H9 (cell line): ENCODE measurements at regions not wholly inside any gene's neighbourhood (a gene's known extent, or its start where the extent isn't known, plus 50 kb on each side); places are given as distances from the start of the nearest gene placed in this dataset.

Source experiments
- DNase-seq: peaks from one replicate; pipeline ENCODE4 v3.0.0-alpha.2; 2017
- H2AFZ ChIP-seq: one replicate; pipeline ENCODE4 v1.6.1; 2013; ENCODE audit warnings: mild to moderate bottlenecking, low read length, control low read depth, moderate library complexity
- H2AK5ac ChIP-seq: 2 replicates; pipeline ENCODE4 v1.6.1; 2013; ENCODE audit warnings: low read length, control low read depth, mixed read lengths; ENCODE audit not compliant: insufficient read length
- H2BK120ac ChIP-seq: one replicate; pipeline ENCODE4 v1.6.1; 2013; ENCODE audit warnings: low read depth, mild to moderate bottlenecking, low read length, control low read depth, inconsistent platforms; ENCODE audit not compliant: poor library complexity, severe bottlenecking
- H2BK12ac ChIP-seq: 2 replicates; pipeline ENCODE4 v1.6.1; 2013; ENCODE audit warnings: low read length, control low read depth, mixed read lengths, low read depth; ENCODE audit not compliant: insufficient read length
- H2BK15ac ChIP-seq: 2 replicates; pipeline ENCODE4 v1.6.1; 2013; ENCODE audit warnings: low read depth, low read length, control low read depth
- H2BK20ac ChIP-seq: one replicate; pipeline ENCODE4 v1.6.1; 2013; ENCODE audit warnings: low read depth, mild to moderate bottlenecking, low read length, control low read depth, inconsistent platforms; ENCODE audit not compliant: poor library complexity, severe bottlenecking
- H2BK5ac ChIP-seq: 2 replicates; pipeline ENCODE4 v1.6.1; 2013; ENCODE audit warnings: low read length, control low read depth, mixed read lengths; ENCODE audit not compliant: insufficient read length
- H3K14ac ChIP-seq: 2 replicates; pipeline ENCODE4 v1.6.1; 2013; ENCODE audit warnings: low read length, control low read depth; ENCODE audit not compliant: insufficient read depth
- H3K18ac ChIP-seq: 2 replicates; pipeline ENCODE4 v1.6.1; 2013; ENCODE audit warnings: low read depth, mild to moderate bottlenecking, mixed read lengths, low read length, control low read depth; ENCODE audit not compliant: insufficient read length
- H3K23ac ChIP-seq: 2 replicates; pipeline ENCODE4 v1.6.1; 2013; ENCODE audit warnings: low read length, control low read depth, mixed read lengths, low read depth; ENCODE audit not compliant: insufficient read length
- H3K23me2 ChIP-seq: 2 replicates; pipeline ENCODE4 v1.6.1; 2013; ENCODE audit warnings: low read depth, mild to moderate bottlenecking, mixed read lengths, low read length, control low read depth; ENCODE audit not compliant: insufficient read length, poor library complexity, severe bottlenecking
- H3K27ac ChIP-seq: 2 replicates; pipeline ENCODE4 v1.5.1; 2013; ENCODE audit warnings: low read length, control low read depth, mixed read lengths, low read depth; ENCODE audit not compliant: insufficient read length
- H3K27me3 ChIP-seq: 2 replicates; pipeline ENCODE4 v1.6.1; 2013; ENCODE audit warnings: low read length, control low read depth, inconsistent platforms; ENCODE audit not compliant: insufficient read depth
- H3K4ac ChIP-seq: 2 replicates; pipeline ENCODE4 v1.6.1; 2013; ENCODE audit warnings: low read depth, mild to moderate bottlenecking, control low read depth, inconsistent platforms, low read length, moderate library complexity
- H3K4me1 ChIP-seq: 2 replicates; pipeline ENCODE4 v1.6.1; 2013; ENCODE audit warnings: low read length, control low read depth, inconsistent platforms; ENCODE audit not compliant: insufficient read depth
- H3K4me2 ChIP-seq: 2 replicates; pipeline ENCODE4 v1.6.1; 2013; ENCODE audit warnings: low read length, control low read depth, mixed read lengths; ENCODE audit not compliant: insufficient read length, insufficient read depth
- H3K56ac ChIP-seq: 2 replicates; pipeline ENCODE4 v1.6.1; 2013; ENCODE audit warnings: low read depth, mild to moderate bottlenecking, mixed read lengths, low read length, control low read depth; ENCODE audit not compliant: insufficient read length
- H3K79me1 ChIP-seq: 2 replicates; pipeline ENCODE4 v1.6.1; 2013; ENCODE audit warnings: low read depth, mild to moderate bottlenecking, moderate library complexity, low read length, control low read depth, inconsistent platforms; ENCODE audit not compliant: insufficient read depth, poor library complexity, severe bottlenecking
- H3K79me2 ChIP-seq: 2 replicates; pipeline ENCODE4 v1.6.1; 2013; ENCODE audit warnings: low read length, control low read depth, inconsistent platforms; ENCODE audit not compliant: insufficient read depth
- H3K9ac ChIP-seq: 2 replicates; pipeline ENCODE4 v1.6.1; 2013; ENCODE audit warnings: low read length, control low read depth, mixed read lengths; ENCODE audit not compliant: insufficient read length; ENCODE audit errors: extremely low read depth
- H3K9me3 ChIP-seq: one replicate; pipeline ENCODE4 v1.6.1; 2013; ENCODE audit warnings: low read depth, low read length, inconsistent platforms; ENCODE audit not compliant: control insufficient read depth
- H3T11ph ChIP-seq: one replicate; pipeline ENCODE4 v1.6.1; 2013; ENCODE audit warnings: mild to moderate bottlenecking, low read length, control low read depth, inconsistent platforms
- H4K20me1 ChIP-seq: one replicate; pipeline ENCODE4 v1.6.1; 2013; ENCODE audit not compliant: control insufficient read depth, insufficient read length, insufficient read depth
- H4K5ac ChIP-seq: 2 replicates; pipeline ENCODE4 v1.6.1; 2013; ENCODE audit warnings: low read depth, mild to moderate bottlenecking, mixed read lengths, low read length, control low read depth; ENCODE audit not compliant: insufficient read length
- H4K8ac ChIP-seq: replicated peaks from 2 replicates; pipeline ENCODE4 v1.6.1; 2013; ENCODE audit warnings: low read length, control low read depth, mixed read lengths, low read depth; ENCODE audit not compliant: insufficient read length
- H4K91ac ChIP-seq: 2 replicates; pipeline ENCODE4 v1.6.1; 2013; ENCODE audit warnings: low read depth, mild to moderate bottlenecking, moderate library complexity, mixed read lengths, low read length, control low read depth; ENCODE audit not compliant: insufficient read length
- H3K27ac Mint-ChIP-seq, 3 experiments: 2 replicates in 2 of 3; 3 replicates in 1 of 3; pipeline ENCODE4 v1.8.0; 2020 to 2021; ENCODE audit warnings: mixed read lengths in 3 of 3, mild to moderate bottlenecking in 1 of 3, moderate library complexity in 1 of 3
- H3K27me3 Mint-ChIP-seq: 2 replicates; pipeline ENCODE4 v1.8.0; 2021; ENCODE audit warnings: low read depth, mild to moderate bottlenecking, moderate library complexity, mixed read lengths
- H3K36me3 Mint-ChIP-seq, 3 experiments: 2 replicates in 2 of 3; 3 replicates in 1 of 3; pipeline ENCODE4 v1.8.0; 2020 to 2021; ENCODE audit warnings: low read depth in 3 of 3, mixed read lengths in 3 of 3; ENCODE audit not compliant: insufficient read depth in 1 of 3
- H3K4me1 Mint-ChIP-seq, 2 experiments: 2 replicates each; pipeline ENCODE4 v1.8.0; 2020; ENCODE audit warnings: mixed read lengths in 2 of 2
- H3K4me3 Mint-ChIP-seq, 2 experiments: 2 replicates in 1 of 2; 3 replicates in 1 of 2; pipeline ENCODE4 v1.8.0; 2020 to 2021; ENCODE audit warnings: mild to moderate bottlenecking in 2 of 2, mixed read lengths in 2 of 2, moderate library complexity in 1 of 2
- H3K9me3 Mint-ChIP-seq, 2 experiments: 2 replicates in 1 of 2; 3 replicates in 1 of 2; pipeline ENCODE4 v1.8.0; 2020; ENCODE audit warnings: mild to moderate bottlenecking in 2 of 2, mixed read lengths in 2 of 2, moderate library complexity in 1 of 2
- WGBS: extraction: QIAGEN DNeasy Blood & Tissue Kit; methylation state at CpG from one replicate; pipeline ENCODE4 v1.1.7; 2013; ENCODE audit warnings: missing lambda C conversion rate, low lambda C conversion rate, mixed read lengths; ENCODE audit not compliant: insufficient read length; ENCODE audit errors: extremely low coverage; 5-methylcytosine and 5-hydroxymethylcytosine counted together
- TF ChIP-seq, protein P1 (sequence below): fragments of 200-600 bp; sonication (generic); conservative IDR thresholded peaks from 3 replicates; pipeline ENCODE4 v1.8.0; 2021; ENCODE audit warnings: antibody characterized with exemption, mild to moderate bottlenecking

DNA sequence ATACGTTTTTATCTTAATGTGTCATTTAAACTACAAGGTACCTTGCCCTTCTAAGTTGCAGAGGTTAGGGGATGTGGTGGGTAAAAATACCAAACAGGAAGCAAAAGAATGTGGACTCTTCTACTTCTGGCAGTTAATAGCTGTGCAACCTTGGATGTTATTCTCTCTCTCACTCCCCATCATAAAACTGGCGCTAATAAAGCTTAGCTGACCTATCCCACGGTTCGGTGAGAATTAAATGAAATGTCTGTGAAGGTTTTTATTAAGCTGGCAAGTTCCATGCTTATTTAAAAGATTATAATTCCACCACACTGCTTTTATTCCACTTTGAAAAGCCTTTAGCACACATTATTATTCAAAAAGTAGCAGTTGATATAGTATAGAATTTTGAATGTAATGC, 127.8 kb upstream of the SLC22A23 start:
- Histone ChIP-seq H3K27ac (no peak overlapping the region), H3K9ac (no peak overlapping the region), H3K14ac (no peak overlapping the region), H3K23ac (no peak overlapping the region), H2AK5ac (no peak overlapping the region), H3K18ac (no peak overlapping the region), H4K91ac (no peak overlapping the region), H3K4me1 (no peaks in the 10 kb centered on the region), H3K79me2 (no peaks in the 10 kb centered on the region), H2BK15ac (no peak overlapping the region), H3K9me3 (no peaks in the 10 kb centered on the region), H2BK12ac (no peak overlapping the region), H3T11ph (no peak overlapping the region), H2BK120ac (no peak overlapping the region), H3K56ac (no peak overlapping the region), H3K4ac (no peak overlapping the region), H4K5ac (no peak overlapping the region), H2BK5ac (no peak overlapping the region), H4K8ac (no peak overlapping the region), H2AFZ (no peak overlapping the region), H2BK20ac (no peak overlapping the region), H3K4me2 (no peak overlapping the region), H3K79me1 (no peaks in the 10 kb centered on the region), H3K27me3 (no peaks in the 10 kb centered on the region), H3K23me2 (no peaks in the 10 kb centered on the region), H4K20me1 (no peaks in the 10 kb centered on the region)
- TF ChIP-seq, protein P1, sequence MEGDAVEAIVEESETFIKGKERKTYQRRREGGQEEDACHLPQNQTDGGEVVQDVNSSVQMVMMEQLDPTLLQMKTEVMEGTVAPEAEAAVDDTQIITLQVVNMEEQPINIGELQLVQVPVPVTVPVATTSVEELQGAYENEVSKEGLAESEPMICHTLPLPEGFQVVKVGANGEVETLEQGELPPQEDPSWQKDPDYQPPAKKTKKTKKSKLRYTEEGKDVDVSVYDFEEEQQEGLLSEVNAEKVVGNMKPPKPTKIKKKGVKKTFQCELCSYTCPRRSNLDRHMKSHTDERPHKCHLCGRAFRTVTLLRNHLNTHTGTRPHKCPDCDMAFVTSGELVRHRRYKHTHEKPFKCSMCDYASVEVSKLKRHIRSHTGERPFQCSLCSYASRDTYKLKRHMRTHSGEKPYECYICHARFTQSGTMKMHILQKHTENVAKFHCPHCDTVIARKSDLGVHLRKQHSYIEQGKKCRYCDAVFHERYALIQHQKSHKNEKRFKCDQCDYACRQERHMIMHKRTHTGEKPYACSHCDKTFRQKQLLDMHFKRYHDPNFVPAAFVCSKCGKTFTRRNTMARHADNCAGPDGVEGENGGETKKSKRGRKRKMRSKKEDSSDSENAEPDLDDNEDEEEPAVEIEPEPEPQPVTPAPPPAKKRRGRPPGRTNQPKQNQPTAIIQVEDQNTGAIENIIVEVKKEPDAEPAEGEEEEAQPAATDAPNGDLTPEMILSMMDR, result no peak
- H3K36me3 Mint-ChIP-seq, result no peaks in the 10 kb centered on the region
- H3K4me3 Mint-ChIP-seq, result no peak overlapping the region
- H3K27ac Mint-ChIP-seq, result no peak overlapping the region
- no peaks in the 10 kb centered on the region; a peak in 3 of 5 replicates for H3K9me3 Mint-ChIP-seq
- no peaks in the 10 kb centered on the region for H3K27me3 Mint-ChIP-seq
- DNase-seq, result no peak
- H3K4me1 Mint-ChIP-seq, result peaks cover 5 to 9% of the 10 kb centered on the region in 2 experiments
- no CpG with 5 or more reads among the region's 4 CpGs for WGBS
